Naive thymus-derived CD4-positive, alpha-beta T cell (primary cell): ENCODE measurements at regions not wholly inside any gene's neighbourhood (a gene's known extent, or its start where the extent isn't known, plus 50 kb on each side); places are given as distances from the start of the nearest gene placed in this dataset.

Experiments
- ATAC-seq: fragments of 150-1000 bp; cut with Tn5 transposase; 2 replicates; pipeline ENCODE4 v1.10.0; 2021; ENCODE audit warnings: mild to moderate bottlenecking, moderate library complexity
- CTCF ChIA-PET: fragments of 350-600 bp; sonication (Branson Sonifier 250); formaldehyde crosslinking; loops from one replicate; lab custom pipeline; 2021; ENCODE audit warnings: antibody characterized with exemption; lab: Charles Lee
- POLR2A ChIA-PET: fragments of 350-600 bp; sonication (Branson Sonifier 250); formaldehyde crosslinking; loops from one replicate; lab custom pipeline; 2021; ENCODE audit warnings: antibody characterized with exemption, inconsistent platforms; lab: Charles Lee
- DNase-seq, 9 donors: peaks; one replicate each; pipeline versions ENCODE4 v3.0.0 to v3.0.0-alpha.2; 2020 to 2022; ENCODE audit warnings: mixed read lengths in 1 of 9
- H3K27ac ChIP-seq: one replicate; pipeline ENCODE4 v1.7.0; 2013; ENCODE audit warnings: mild to moderate bottlenecking, low read depth, low read length, moderate library complexity
- H3K27me3 ChIP-seq, 2 donors: one replicate each; pipeline ENCODE4 v1.7.0; 2013; ENCODE audit warnings: low read length in 2 of 2, mild to moderate bottlenecking in 2 of 2, moderate library complexity in 2 of 2; ENCODE audit not compliant: control insufficient read depth in 2 of 2, insufficient read depth in 2 of 2
- H3K36me3 ChIP-seq, 3 experiments: 1 replicate in 2 of 3; 2 replicates in 1 of 3; pipeline ENCODE4 v1.7.0; 2013; ENCODE audit warnings: low read length in 3 of 3, mild to moderate bottlenecking in 3 of 3, moderate library complexity in 1 of 3; ENCODE audit not compliant: insufficient read depth in 3 of 3, control insufficient read depth in 2 of 3
- H3K4me1 ChIP-seq, 2 donors: one replicate each; pipeline ENCODE4 v1.7.0; 2013; ENCODE audit warnings: low read length in 2 of 2, mild to moderate bottlenecking in 2 of 2, moderate library complexity in 1 of 2; ENCODE audit not compliant: control insufficient read depth in 2 of 2, insufficient read depth in 2 of 2
- H3K4me3 ChIP-seq: 2 replicates; pipeline ENCODE4 v1.7.0; 2013; ENCODE audit warnings: mild to moderate bottlenecking, low read length
- H3K9me3 ChIP-seq, 3 experiments: 1 replicate in 2 of 3; 2 replicates in 1 of 3; pipeline ENCODE4 v1.7.0; 2013; ENCODE audit warnings: low read length in 3 of 3; ENCODE audit not compliant: control insufficient read depth in 2 of 3
- H3K27ac Mint-ChIP-seq, 9 donors: one replicate each; pipeline ENCODE4 v1.8.0; 2020 to 2022; ENCODE audit warnings: mixed read lengths in 9 of 9, mild to moderate bottlenecking in 8 of 9, moderate library complexity in 5 of 9, inconsistent platforms in 2 of 9
- H3K27me3 Mint-ChIP-seq, 5 donors: one replicate each; pipeline ENCODE4 v1.8.0; 2021 to 2022; ENCODE audit warnings: mixed read lengths in 5 of 5, mild to moderate bottlenecking in 1 of 5
- H3K36me3 Mint-ChIP-seq, 5 donors: one replicate each; pipeline ENCODE4 v1.8.0; 2020 to 2022; ENCODE audit warnings: mixed read lengths in 5 of 5, mild to moderate bottlenecking in 3 of 5, inconsistent platforms in 1 of 5
- H3K4me1 Mint-ChIP-seq, 7 donors: one replicate each; pipeline ENCODE4 v1.8.0; 2020 to 2022; ENCODE audit warnings: mixed read lengths in 7 of 7, mild to moderate bottlenecking in 3 of 7, inconsistent platforms in 1 of 7
- H3K4me3 Mint-ChIP-seq, 10 donors: one replicate each; pipeline ENCODE4 v1.8.0; 2020 to 2022; ENCODE audit warnings: mild to moderate bottlenecking in 10 of 10, mixed read lengths in 10 of 10, moderate library complexity in 6 of 10, inconsistent platforms in 2 of 10
- H3K9me3 Mint-ChIP-seq, 11 donors: one replicate each; pipeline ENCODE4 v1.8.0; 2020 to 2022; ENCODE audit warnings: mixed read lengths in 11 of 11, mild to moderate bottlenecking in 4 of 11, inconsistent platforms in 1 of 11, moderate library complexity in 1 of 11
- intact Hi-C, 2 donors: fragments of 100-400 bp; cut with micrococcal nuclease; formaldehyde crosslinking; loops; one replicate each; pipeline ENCODE4 v1.15.1; 2023

DNA sequence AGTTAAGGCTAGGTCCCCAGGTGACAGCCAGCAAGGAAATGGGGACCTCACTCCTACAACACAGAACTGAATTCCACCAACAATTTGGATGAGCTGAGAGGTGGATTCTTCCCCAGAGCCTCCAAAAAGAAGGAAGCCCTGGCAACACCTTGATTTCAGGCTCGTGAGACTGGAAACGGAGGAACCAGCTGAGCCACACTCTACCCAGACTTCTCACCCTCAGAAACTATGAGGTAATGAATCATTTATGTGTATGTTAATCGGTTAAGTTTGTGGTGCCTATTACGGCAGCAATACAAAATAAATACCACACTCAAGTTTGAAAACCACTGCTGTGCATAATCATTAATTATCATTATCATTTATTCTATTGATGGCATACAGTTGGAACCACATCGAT is 532.4 kb upstream of the ANKRD30A start:
- ATAC-seq (no peak), DNase-seq (no peak)
- Histone ChIP-seq H3K36me3 (no peaks in the 10 kb centered on the region), H3K4me3 (no peak overlapping the region), H3K27ac (no peak overlapping the region), H3K4me1 (no peaks in the 10 kb centered on the region), H3K9me3 (peaks cover 0 to 3% (median 0%) of the 10 kb centered on the region in 3 experiments), H3K27me3 (no peaks in the 10 kb centered on the region)
- H3K9me3 Mint-ChIP-seq: peaks cover 0 to 20% (median 9%) of the 10 kb centered on the region in 11 donors
- H3K4me1 Mint-ChIP-seq: no peaks in the 10 kb centered on the region
- no peaks in the 10 kb centered on the region for H3K36me3 Mint-ChIP-seq
- intact Hi-C loops: no loop called here
- CTCF ChIA-PET: no interaction called here
- no peaks in the 10 kb centered on the region for H3K27me3 Mint-ChIP-seq
- H3K27ac Mint-ChIP-seq: no peak overlapping the region
- POLR2A ChIA-PET: no interaction called here
- H3K4me3 Mint-ChIP-seq: no peak overlapping the region

DNA sequence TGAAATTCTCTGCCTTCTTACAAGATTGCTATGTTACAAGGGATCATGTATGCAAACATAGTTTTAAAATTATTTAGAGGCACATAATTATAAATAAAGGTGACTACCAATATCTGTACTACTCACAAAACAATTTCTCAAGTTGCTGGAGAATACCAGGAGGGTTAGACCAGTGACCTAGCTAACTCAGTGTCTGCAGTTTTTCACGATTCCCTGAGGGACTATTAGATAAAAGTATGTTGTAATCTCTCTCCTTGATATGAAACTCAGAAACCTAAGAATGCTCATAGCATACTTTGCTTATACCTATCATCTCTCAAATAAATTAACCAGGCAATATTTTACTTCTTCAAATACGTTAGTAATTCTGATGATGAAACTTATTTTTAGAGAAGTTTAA is 534.0 kb upstream of the ANKRD30A start:
- ATAC-seq (no peak), DNase-seq (no peak)
- H3K27ac Mint-ChIP-seq: no peak overlapping the region
- intact Hi-C loops: no loop called here
- H3K27me3 Mint-ChIP-seq: no peaks in the 10 kb centered on the region
- no peaks in the 10 kb centered on the region for H3K36me3 Mint-ChIP-seq
- no peak overlapping the region for H3K4me3 Mint-ChIP-seq
- H3K27me3 ChIP-seq: no peaks in the 10 kb centered on the region
- POLR2A ChIA-PET: no interaction called here
- peaks cover 0 to 22% (median 11%) of the 10 kb centered on the region in 11 donors for H3K9me3 Mint-ChIP-seq
- H3K9me3 ChIP-seq: peaks cover 0 to 3% (median 0%) of the 10 kb centered on the region in 3 experiments
- no peaks in the 10 kb centered on the region for H3K36me3 ChIP-seq
- H3K27ac ChIP-seq: no peak overlapping the region
- no peak overlapping the region for H3K4me3 ChIP-seq
- H3K4me1 Mint-ChIP-seq: no peaks in the 10 kb centered on the region
- H3K4me1 ChIP-seq: no peaks in the 10 kb centered on the region
- CTCF ChIA-PET: no interaction called here

DNA sequence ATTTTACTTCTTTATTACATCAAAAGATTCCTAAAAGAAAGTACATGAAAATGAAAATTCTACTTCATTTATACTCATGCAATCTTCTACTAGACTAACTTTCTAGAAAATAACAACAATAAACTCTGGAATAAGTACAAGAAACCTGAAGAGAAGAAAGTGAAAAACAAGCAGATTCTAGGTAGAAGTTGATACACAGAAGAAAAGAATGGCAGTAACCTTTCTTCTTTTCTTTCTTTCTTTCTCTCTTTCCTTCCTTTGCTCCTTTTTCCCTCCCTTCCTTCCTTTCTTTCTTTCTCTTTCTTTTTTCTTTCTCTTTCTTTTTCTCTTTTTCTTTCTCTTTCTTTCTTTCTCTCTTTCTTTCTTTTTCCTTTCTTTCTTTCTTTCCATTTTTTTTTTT is 541.7 kb upstream of the ANKRD30A start:
- ChIA-PET POLR2A (no interaction called here), CTCF (no interaction called here)
- Mint-ChIP-seq H3K36me3 (no peaks in the 10 kb centered on the region), H3K27me3 (no peaks in the 10 kb centered on the region), H3K9me3 (peaks cover 3 to 42% (median 9%) of the 10 kb centered on the region in 11 donors), H3K27ac (no peak overlapping the region), H3K4me1 (no peaks in the 10 kb centered on the region), H3K4me3 (no peak overlapping the region)
- no peaks in the 10 kb centered on the region for H3K27me3 ChIP-seq
- no peaks in the 10 kb centered on the region for H3K36me3 ChIP-seq
- no peak for ATAC-seq
- no peaks in the 10 kb centered on the region for H3K4me1 ChIP-seq
- intact Hi-C loops: no loop called here
- H3K9me3 ChIP-seq: no peaks in the 10 kb centered on the region
- no peak overlapping the region for H3K4me3 ChIP-seq
- H3K27ac ChIP-seq: no peak overlapping the region
- DNase-seq: no peak

DNA sequence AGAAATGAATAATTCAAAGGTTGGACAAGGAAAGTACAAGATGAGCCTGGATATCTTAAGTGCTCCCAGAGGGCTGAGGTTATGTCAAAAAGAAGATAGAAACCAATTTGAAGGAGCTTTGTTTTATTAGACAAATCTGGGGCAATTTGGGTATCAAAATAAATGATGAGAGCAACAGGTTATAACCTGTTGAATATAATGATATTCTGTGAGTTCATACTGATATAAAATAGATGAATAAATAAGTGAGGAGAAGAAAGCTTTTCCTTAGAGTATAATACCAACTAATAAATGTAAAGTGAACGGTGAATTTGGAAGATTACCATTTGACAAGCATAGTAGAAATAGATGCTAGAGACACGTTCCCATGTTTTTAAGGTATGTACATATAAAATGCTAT is 544.2 kb upstream of the ANKRD30A start:
- Mint-ChIP-seq H3K4me3 (no peak overlapping the region), H3K27me3 (no peaks in the 10 kb centered on the region), H3K27ac (no peak overlapping the region), H3K4me1 (no peaks in the 10 kb centered on the region), H3K9me3 (peaks cover 3 to 46% (median 15%) of the 10 kb centered on the region in 11 donors), H3K36me3 (no peaks in the 10 kb centered on the region)
- Histone ChIP-seq H3K27me3 (no peaks in the 10 kb centered on the region), H3K4me1 (no peaks in the 10 kb centered on the region), H3K36me3 (no peaks in the 10 kb centered on the region), H3K4me3 (no peak overlapping the region), H3K9me3 (no peaks in the 10 kb centered on the region), H3K27ac (no peak overlapping the region)
- CTCF ChIA-PET: no interaction called here
- intact Hi-C loops: no loop called here
- DNase-seq: no peak
- POLR2A ChIA-PET: no interaction called here
- ATAC-seq: no peak

DNA sequence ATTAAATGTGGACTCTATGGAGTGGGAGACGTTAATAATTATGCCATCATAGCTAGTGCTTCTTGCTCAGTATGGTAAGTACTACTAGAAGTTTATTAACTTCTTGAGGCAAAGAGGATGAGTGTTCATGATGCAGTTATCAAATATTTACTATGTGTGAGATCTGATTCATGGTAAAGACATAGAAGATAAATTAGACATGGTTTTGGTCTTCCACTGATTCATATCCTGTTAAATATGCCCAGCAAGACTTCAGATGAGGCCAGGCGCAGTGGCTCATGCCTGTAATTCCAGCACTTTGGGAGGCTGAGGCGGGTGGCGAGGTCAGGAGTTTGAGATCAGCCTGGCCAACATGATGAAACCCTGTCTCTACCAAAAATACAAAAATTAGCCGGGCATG is 547.1 kb upstream of the ANKRD30A start:
- Histone ChIP-seq H3K4me1 (no peaks in the 10 kb centered on the region), H3K9me3 (peaks cover 0 to 4% (median 0%) of the 10 kb centered on the region in 3 experiments), H3K4me3 (no peak overlapping the region), H3K36me3 (no peaks in the 10 kb centered on the region), H3K27ac (no peak overlapping the region), H3K27me3 (no peaks in the 10 kb centered on the region)
- no peak overlapping the region for H3K4me3 Mint-ChIP-seq
- DNase-seq: no peak
- H3K27me3 Mint-ChIP-seq: no peaks in the 10 kb centered on the region
- POLR2A ChIA-PET: no interaction called here
- peaks cover 2 to 56% (median 18%) of the 10 kb centered on the region in 11 donors for H3K9me3 Mint-ChIP-seq
- CTCF ChIA-PET: no interaction called here
- no peak for ATAC-seq
- intact Hi-C loops: no loop called here
- H3K4me1 Mint-ChIP-seq: no peaks in the 10 kb centered on the region
- no peaks in the 10 kb centered on the region for H3K36me3 Mint-ChIP-seq
- no peak overlapping the region for H3K27ac Mint-ChIP-seq

DNA sequence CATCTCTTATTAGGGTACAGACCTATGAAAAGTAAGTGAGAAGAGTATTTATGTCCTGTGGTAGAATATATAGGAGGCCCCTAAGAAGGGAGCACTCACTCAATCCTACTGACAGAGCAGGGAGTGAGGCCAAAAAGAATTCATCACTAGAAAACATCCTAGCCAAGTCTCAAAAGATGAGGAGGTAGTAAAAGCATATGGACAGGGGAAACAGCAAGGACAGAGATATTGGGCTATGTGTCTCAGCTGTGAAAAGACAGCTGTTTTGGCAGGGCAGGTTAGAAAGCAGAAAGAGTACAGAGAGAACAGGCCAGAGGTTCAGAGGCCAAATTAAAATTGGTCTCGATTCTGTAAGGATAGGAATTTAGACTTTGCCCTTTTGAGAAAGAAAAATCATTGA is 548.3 kb upstream of the ANKRD30A start:
- no peaks in the 10 kb centered on the region for H3K27me3 Mint-ChIP-seq
- ChIA-PET POLR2A (no interaction called here), CTCF (no interaction called here)
- ATAC-seq: no peak
- intact Hi-C loops: no loop called here
- H3K9me3 Mint-ChIP-seq: peaks cover 2 to 49% (median 19%) of the 10 kb centered on the region in 11 donors
- no peak overlapping the region for H3K4me3 Mint-ChIP-seq
- no peaks in the 10 kb centered on the region for H3K4me1 Mint-ChIP-seq
- no peaks in the 10 kb centered on the region for H3K36me3 Mint-ChIP-seq
- H3K27ac ChIP-seq: no peak overlapping the region
- H3K9me3 ChIP-seq: peaks cover 0 to 4% (median 0%) of the 10 kb centered on the region in 3 experiments
- H3K36me3 ChIP-seq: no peaks in the 10 kb centered on the region
- H3K4me1 ChIP-seq: no peaks in the 10 kb centered on the region
- no peak overlapping the region for H3K4me3 ChIP-seq
- no peaks in the 10 kb centered on the region for H3K27me3 ChIP-seq
- no peak for DNase-seq
- H3K27ac Mint-ChIP-seq: no peak overlapping the region

DNA sequence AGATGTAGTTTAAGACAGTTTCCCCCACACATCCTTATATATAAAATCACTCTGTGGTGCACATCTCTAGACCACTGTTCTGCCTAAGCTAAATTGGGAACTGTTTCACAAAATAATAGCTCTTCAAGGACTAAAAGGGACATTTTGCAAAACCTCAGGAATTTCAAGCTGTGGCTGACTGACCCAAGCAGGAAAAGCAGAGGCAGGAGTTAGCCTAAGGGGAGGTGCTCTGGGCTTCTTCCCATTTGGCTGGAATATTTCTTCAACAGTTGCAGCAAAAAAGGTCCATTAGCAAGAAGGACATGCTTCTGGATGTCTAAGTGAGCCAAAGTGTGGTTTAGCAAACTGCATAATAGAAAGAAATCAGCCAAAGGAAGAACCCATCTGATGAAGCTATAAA is 551.2 kb upstream of the ANKRD30A start:
- Mint-ChIP-seq H3K4me3 (no peak overlapping the region), H3K27me3 (no peaks in the 10 kb centered on the region), H3K9me3 (peaks cover 0 to 34% (median 7%) of the 10 kb centered on the region in 11 donors), H3K36me3 (no peaks in the 10 kb centered on the region), H3K27ac (no peak overlapping the region), H3K4me1 (no peaks in the 10 kb centered on the region)
- ATAC-seq (no peak), DNase-seq (no peak)
- CTCF ChIA-PET: no interaction called here
- Histone ChIP-seq H3K9me3 (peaks cover 0 to 4% (median 0%) of the 10 kb centered on the region in 3 experiments), H3K27me3 (no peaks in the 10 kb centered on the region), H3K4me3 (no peak overlapping the region), H3K4me1 (no peaks in the 10 kb centered on the region), H3K36me3 (no peaks in the 10 kb centered on the region), H3K27ac (no peak overlapping the region)
- intact Hi-C loops: no loop called here
- POLR2A ChIA-PET: no interaction called here
